SW 1271 (cell line): ENCODE measurements at regions not wholly inside any gene's neighbourhood (a gene's known extent, or its start where the extent isn't known, plus 50 kb on each side); places are given as distances from the start of the nearest gene placed in this dataset.

ENCODE experiments used
- DNase-seq, 2 experiments: peaks; one replicate each; lab custom pipeline; 2025; lab: John Stamatoyannopoulos, UW

DNA sequence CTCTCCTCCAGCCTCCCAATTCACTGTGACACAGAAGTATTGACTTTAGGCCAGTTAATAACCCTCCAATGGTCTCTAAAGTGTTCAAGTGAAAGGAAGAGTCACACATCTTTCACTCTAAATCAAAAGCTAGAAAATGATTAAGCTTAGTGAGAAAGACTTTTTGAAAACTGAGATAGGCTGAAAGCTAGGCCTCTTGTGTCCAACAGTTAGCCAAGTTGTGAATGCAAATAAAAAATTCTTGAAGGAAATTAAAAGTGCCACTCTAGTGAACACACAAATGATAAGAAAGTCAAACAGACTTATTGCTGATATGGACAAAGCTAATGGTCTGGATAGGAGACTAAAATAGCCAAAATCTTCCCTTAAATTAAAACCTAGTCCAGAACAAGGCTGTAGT lies 687.2 kb downstream of the TRIML1 start:
- DNase-seq: no peak

- no peak for DNase-seq
Observed at GRCh38 chr4:188839704-188840103, 700.5 kb downstream of the TRIML1 start.

GRCh38 chr4:188841523-188841922 lies 702.3 kb downstream of the TRIML1 start:
- DNase-seq: no peak

DNA sequence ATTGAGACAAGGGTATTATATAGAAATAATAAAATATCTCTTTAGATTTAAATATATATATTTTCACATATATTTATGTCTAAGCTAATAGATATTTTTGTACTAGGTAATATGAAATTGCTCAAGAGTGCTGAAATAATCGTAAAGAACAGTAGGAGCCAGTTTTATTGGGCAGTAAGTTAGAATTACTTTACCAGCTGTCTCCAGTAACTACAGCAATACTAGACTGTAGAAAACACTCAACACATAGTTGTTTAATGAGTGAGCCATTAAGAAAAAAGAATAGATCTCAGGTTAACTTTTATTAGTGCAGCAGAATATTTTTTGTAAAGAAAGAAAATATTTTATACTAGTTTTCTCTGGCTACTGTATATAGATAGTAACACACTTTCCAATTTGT lies 715.2 kb downstream of the TRIML1 start:
- DNase-seq: no peak

DNA sequence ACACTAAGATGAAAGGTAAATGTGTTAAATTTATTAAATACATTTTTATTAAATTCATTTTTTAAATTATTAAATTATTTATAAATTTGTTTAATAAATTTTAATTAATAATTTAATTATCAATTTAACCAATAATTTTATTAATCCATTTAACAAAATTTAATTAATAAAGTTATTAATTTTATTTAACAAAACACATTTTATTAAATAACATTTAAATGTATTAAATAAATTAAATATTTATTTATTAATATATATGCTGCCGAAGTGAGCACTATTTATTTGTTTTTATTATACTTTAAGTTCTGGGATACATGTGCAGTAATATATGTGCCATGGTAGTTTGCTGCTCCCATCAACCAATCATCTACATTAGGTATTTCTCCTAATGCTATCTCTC lies 719.5 kb downstream of the TRIML1 start:
- DNase-seq: no peak

- no peak for DNase-seq
Observed at GRCh38 chr4:188864741-188865140, 725.5 kb downstream of the TRIML1 start.

GRCh38 chr4:188867796-188868195 lies 728.6 kb downstream of the TRIML1 start:
- DNase-seq: no peak

GRCh38 chr4:188869581-188869980 lies 730.3 kb downstream of the TRIML1 start:
- DNase-seq: no peak

DNA sequence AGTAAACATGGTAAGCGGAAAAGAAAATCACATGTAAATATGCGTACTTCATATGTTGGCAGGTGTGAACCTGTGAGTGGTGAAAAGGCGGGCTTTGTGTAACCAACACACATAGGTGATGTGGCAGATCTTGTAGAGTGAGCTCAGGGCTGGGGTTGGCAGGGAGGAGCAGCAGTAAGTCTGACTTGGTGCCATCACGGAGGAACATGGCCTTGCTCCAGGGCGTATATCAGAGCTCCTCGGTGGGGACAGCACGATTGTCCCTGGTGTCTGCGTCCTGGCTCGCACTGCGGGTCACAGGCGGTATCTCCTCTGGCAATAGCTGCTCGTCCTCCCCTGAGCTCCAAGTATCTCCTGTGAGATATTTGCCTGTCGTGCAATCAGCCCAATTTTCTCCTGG lies 733.6 kb downstream of the TRIML1 start:
- DNase-seq: no peak

DNA sequence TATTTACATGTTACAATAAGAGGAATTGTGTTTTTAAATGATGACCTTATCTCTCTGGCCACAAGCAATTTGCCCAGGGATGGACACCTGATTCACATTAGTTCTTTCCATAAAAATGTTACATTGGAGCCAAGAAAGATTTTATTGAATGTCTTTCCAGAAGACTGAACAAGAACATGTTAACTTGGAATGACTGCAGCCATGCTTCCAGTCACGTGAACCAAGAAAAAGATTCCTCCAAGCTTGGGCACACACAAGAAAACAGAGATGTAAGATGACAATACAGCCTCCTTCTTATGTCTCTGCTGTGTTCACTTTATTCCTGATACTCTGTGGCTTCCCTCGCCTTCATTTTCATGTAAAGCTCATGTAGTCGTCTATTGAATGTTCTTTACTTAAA lies 737.6 kb downstream of the TRIML1 start:
- no peak for DNase-seq

GRCh38 chr4:188879598-188879997 lies 740.4 kb downstream of the TRIML1 start:
- no peak for DNase-seq

DNA sequence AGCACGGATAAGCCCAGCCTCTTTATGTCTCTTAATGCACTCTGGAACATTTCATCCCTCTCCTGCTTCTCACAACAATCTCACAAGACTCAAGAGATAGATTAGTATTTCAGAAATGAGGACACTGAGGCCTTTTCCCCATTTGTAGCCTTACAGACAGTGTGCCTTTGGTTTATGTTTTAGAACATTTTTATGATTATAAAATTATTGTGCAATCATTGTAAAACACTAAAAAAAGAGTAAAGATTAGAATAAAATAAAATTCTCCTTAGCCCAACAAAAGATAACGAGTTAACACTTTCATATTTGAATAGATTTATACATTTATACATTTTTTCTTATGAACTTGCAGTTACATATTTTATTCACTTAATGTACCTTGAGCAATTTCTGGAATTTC lies 748.7 kb downstream of the TRIML1 start:
- no peak for DNase-seq

- DNase-seq: no peak
Observed at GRCh38 chr4:188892837-188893236, 753.6 kb downstream of the TRIML1 start.

DNA sequence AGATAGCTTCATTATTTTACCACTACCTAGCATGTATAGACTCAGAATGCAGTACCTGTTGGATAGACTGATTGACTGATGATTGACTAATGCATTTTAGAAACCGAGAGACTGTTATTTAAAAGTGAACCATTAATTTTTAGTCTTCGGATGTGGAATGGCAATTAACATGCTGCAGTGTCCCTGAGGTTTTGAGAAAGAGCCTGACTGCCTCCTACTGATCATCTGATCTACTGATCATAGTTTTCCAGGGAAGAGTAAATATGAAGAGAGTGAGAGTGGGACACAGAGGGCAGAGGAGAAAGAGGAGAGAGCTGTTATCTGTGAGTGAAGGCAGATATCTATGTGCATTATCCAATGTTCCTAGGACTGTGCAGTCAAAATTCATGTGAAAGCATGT lies 764.7 kb downstream of the TRIML1 start:
- no peak for DNase-seq

GRCh38 chr4:188904617-188905016 lies 765.4 kb downstream of the TRIML1 start:
- DNase-seq: no peak

DNA sequence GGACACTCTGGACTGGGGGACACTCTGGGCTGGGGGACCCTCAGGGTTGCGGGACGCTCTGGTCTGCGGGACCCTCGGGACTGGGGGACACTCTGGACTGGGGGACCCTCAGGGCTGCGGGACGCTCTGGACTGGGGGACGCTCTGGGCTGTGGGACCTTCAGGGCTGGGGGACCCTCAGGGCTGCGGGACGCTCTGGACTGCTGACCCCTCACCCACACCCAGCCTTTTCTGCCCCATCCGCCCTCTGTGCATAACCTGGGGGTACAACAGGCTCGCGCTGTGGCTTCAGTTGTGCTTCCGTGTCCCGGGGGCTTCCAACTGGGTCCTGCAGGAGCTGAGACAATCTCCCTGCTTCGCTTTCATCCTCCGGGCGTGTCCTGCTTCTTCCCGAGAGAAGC lies 766.0 kb downstream of the TRIML1 start:
- no peak for DNase-seq

- DNase-seq: no peak
Observed at GRCh38 chr4:188911199-188911598, 772.0 kb downstream of the TRIML1 start.

DNA sequence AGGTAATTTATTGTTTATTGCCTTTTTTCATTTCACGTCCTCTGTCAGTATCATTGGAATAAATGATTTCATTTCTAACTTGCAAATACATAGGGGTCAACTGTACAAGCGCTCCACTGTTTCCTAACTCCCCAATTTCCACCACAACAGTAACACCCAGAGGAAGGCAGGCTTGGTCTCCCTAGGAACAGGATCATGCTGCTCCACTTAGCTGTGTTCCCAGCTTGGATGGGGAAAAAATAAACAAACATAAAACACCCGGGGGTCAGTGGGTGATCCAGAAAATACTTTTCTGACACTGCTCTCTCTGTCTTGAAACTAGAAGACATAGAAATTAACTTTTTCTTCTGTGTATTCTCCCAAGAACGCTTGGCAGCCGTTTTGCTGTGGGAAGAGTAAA lies 772.5 kb downstream of the TRIML1 start:
- DNase-seq: no peak

GRCh38 chr4:188915175-188915574 lies 775.9 kb downstream of the TRIML1 start:
- DNase-seq: no peak

- no peak for DNase-seq
Observed at GRCh38 chr4:188918787-188919186, 779.5 kb downstream of the TRIML1 start.

GRCh38 chr4:188930822-188931221 lies 791.6 kb downstream of the TRIML1 start:
- no peak for DNase-seq

DNA sequence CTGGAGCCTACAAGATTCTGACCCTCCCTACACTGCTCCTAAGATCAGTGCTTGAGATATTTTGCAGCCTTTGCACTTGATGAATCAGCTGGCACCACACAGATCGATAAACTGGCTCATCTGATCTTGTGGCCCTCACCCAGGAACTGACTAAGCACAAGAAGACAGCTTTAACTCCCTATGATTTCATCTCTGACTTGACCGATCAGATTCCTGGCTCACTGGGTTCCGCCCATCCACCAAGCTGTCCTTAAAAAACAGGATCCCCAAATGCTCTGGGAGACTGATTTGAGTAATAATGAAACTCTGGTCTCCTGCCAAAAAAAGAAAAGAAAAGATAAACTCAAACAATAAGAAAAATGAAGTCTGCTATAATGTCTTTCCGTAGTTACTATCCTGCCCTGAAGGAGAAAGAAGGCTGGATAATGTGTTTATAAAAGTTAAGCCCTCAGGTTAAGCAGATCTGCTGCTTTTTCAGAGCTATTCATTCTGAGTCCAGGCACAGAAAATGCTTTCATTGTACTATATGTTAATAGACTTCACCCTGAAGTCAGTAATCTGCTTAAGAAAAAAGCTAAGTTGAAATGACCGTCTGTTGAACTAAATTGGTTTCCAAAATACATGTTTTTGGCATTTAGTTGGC lies 795.2 kb downstream of the TRIML1 start:
- peak in 1 of 2 experiments; percentile 8 for DNase-seq

GRCh38 chr4:188941524-188942119 lies 802.4 kb downstream of the TRIML1 start:
- DNase-seq: peak; percentile 17 to 48

- DNase-seq: no peak
Observed at GRCh38 chr4:188942606-188943005, 803.4 kb downstream of the TRIML1 start.
